Choroid plexus epithelial cell (primary cell): ENCODE measurements at regions not wholly inside any gene's neighbourhood (a gene's known extent, or its start where the extent isn't known, plus 50 kb on each side); places are given as distances from the start of the nearest gene placed in this dataset.

ENCODE experiments used
- DNase-seq: peaks from one replicate; pipeline ENCODE4 v3.0.0-alpha.2; 2010; ENCODE audit warnings: low read depth
- H3K4me3 ChIP-seq: 2 replicates; pipeline ENCODE4 v1.5.1; 2011; ENCODE audit warnings: low read depth, mild to moderate bottlenecking, control low read depth, low read length, moderate library complexity
- TF ChIP-seq, protein P1 (sequence below): conservative IDR thresholded peaks from 2 replicates; pipeline ENCODE4 v1.5.1; 2011; ENCODE audit warnings: low read depth, mild to moderate bottlenecking, control low read depth, inconsistent platforms, low read length, moderate library complexity

GRCh38 chr15:95162531-95162930, 931.2 kb downstream of the MCTP2 start:
- DNase-seq, result peak; percentile 35
- TF ChIP-seq, protein P1, sequence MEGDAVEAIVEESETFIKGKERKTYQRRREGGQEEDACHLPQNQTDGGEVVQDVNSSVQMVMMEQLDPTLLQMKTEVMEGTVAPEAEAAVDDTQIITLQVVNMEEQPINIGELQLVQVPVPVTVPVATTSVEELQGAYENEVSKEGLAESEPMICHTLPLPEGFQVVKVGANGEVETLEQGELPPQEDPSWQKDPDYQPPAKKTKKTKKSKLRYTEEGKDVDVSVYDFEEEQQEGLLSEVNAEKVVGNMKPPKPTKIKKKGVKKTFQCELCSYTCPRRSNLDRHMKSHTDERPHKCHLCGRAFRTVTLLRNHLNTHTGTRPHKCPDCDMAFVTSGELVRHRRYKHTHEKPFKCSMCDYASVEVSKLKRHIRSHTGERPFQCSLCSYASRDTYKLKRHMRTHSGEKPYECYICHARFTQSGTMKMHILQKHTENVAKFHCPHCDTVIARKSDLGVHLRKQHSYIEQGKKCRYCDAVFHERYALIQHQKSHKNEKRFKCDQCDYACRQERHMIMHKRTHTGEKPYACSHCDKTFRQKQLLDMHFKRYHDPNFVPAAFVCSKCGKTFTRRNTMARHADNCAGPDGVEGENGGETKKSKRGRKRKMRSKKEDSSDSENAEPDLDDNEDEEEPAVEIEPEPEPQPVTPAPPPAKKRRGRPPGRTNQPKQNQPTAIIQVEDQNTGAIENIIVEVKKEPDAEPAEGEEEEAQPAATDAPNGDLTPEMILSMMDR, result no peak
- no peak overlapping the region for H3K4me3 ChIP-seq

GRCh38 chr15:95162967-95163531, 931.7 kb downstream of the MCTP2 start:
- DNase-seq, result peak; percentile 83
- TF ChIP-seq, protein P1, result no peak
- no peak overlapping the region for H3K4me3 ChIP-seq

DNA sequence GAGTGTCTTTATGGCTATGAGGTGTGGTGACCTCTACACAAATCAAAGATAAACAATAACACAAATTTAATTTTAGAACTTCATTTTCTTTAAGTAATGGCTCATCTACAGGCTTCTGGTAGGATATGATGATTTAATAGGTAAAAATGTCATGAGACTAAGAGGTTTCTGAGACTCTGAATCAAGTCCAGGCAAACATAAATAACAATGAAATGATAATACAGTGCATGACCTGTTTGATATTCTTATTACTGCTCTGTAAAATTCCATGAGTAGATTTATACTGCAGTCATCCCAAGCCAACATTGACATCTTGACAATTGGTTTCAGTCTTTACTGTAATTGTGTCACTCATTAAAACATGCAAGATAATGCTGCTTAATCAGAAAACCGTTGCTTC, 936.8 kb downstream of the MCTP2 start:
- H3K4me3 ChIP-seq, result no peak overlapping the region
- no peak for DNase-seq
- TF ChIP-seq, protein P1, result no peak

GRCh38 chr15:95168951-95169431, 937.6 kb downstream of the MCTP2 start:
- TF ChIP-seq, protein P1, result no peak
- no peak for DNase-seq
- no peak overlapping the region for H3K4me3 ChIP-seq

- no peak for DNase-seq
- no peak overlapping the region for H3K4me3 ChIP-seq
- TF ChIP-seq, protein P1, result no peak
These were observed 938.4 kb downstream of the MCTP2 start for GRCh38 chr15:95169541-95170459.

- DNase-seq, result no peak
- TF ChIP-seq, protein P1, result no peak
- H3K4me3 ChIP-seq, result no peak overlapping the region
These were observed 939.4 kb downstream of the MCTP2 start for GRCh38 chr15:95170561-95171380.
